RPMI8226 (cell line): ENCODE measurements at regions not wholly inside any gene's neighbourhood (a gene's known extent, or its start where the extent isn't known, plus 50 kb on each side); places are given as distances from the start of the nearest gene placed in this dataset.

Experiments used
- DNase-seq: peaks from one replicate; pipeline ENCODE4 v3.0.0-alpha.2; 2015

DNA sequence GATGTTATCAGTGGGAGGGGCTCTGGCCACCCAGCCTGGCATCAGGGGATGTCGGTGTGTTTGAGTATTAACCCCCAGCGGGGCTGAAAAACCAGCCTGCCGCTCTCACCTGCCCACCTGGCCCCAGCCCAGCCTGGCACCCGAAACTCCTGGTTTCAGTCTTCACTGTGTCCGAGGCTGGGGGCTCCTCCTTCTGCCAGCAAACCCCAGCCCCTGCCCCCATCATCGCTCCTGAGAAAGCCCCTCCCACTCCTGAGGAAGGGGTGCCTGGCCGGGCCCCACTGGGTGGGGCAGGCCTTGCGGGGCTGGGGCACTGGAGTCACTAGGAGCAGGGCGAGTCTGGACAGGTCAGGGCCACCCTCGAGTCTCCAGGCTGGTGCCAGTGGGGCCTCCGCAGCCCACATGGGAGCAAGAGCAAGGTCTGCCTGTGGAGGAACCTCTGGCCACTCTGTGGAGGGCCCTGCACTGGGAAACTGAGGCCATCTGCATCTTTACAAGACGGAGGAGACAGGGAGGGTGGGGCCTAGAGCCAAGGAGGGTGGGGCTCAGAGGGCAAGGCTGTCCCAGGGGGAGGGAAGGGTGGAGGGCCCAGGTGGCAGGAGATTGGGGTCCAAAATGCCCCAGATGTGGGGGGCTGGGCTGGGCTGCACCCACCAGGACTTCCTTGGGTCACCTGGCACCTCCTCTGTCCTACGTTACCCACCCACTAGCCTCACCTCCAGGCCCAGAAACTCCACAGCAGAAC is 51.5 kb upstream of the NOTCH1 start:
- no peak for DNase-seq

DNA sequence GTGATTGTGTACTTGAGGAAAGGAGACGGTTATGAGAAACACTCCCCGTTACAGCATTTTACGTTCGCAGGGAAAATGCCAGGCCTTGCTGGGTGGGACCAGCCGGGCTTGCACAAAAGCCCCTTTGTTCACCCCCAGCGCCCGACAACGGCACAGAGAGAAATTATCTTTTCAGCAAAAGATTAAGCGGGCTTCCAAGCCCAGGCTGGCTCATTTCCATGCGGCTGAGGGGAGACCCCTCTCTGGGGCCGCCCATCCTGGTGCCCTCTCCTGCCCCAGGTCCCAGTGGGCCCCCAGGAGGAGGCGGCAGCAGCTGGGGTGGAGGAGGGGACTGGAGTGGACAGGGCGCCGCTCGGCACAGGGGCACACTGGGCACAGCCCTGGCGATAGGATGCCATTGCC is 50.8 kb upstream of the NOTCH1 start:
- no peak for DNase-seq

DNA sequence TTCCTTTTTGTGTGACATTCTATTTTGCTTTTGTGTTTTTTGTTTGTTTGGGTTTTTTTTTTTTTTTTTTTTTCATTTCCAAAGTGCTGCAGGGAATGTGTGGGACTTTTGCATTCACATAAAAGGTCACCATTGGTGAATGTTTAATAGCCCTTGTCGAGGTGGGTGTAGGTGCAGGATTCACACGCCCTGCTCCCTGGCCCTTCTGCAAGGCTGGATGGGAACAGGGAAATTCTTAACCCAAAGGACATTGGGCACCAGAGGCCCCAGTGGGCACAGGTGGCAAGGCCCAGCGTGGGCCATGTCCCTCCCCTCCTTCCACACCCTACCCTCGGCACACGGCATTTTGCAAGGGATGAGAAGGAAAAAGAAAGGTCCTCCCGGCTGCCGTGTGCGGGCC is 50.4 kb upstream of the NOTCH1 start:
- no peak for DNase-seq

- no peak for DNase-seq
These were observed 49.7 kb upstream of the NOTCH1 start for GRCh38 chr9:136595245-136596153.
